K562 (cell line): ENCODE measurements at regions not wholly inside any gene's neighbourhood (a gene's known extent, or its start where the extent isn't known, plus 50 kb on each side); places are given as distances from the start of the nearest gene placed in this dataset.
A peak's percentile ranks its signal among the peaks of the same experiment; 100 is the strongest.

ENCODE experiments used
- ATAC-seq: fragments of 200-7000 bp; cut with Tn5 transposase; 3 replicates; pipeline ENCODE4 v1.9.1; 2020; ENCODE audit warnings: moderate library complexity
- BruUV-seq: library from RNA; stranded (reverse); fragments of 400-500 nt; replicated peaks from 2 replicates; lab custom pipeline; 2021; lab: Mats Ljungman, UMichigan
- CTCF ChIA-PET: fragments of 300-600 bp; formaldehyde crosslinking; extraction: SDS; loops from one replicate; lab custom pipeline; 2021; ENCODE audit warnings: low intra/inter-chr PET ratio; lab: Yijun Ruan, JAX
- POLR2A ChIA-PET: fragments of 300-600, 350-650 bp; sonication (Branson Sonifier 250); formaldehyde crosslinking; extraction: SDS; loops from one replicate; lab custom pipeline; 2021; ENCODE audit warnings: antibody characterized with exemption, inconsistent platforms; lab: Yijun Ruan, JAX
- DNase-seq, 4 experiments: peaks; one replicate each; pipeline versions ENCODE4 v3.0.0 to v3.0.0-alpha.2; 2011 to 2018; ENCODE audit warnings: low spot score in 3 of 4, mixed read lengths in 3 of 4; ENCODE audit errors: extremely low read depth in 1 of 4
- FAIRE-seq: peaks from 2 replicates; lab custom pipeline; 2011; peaks lifted over from hg19 to GRCh38; lab: Jason Lieb, UNC
- H2AFZ ChIP-seq: 2 replicates; pipeline ENCODE4 v1.6.0; 2011; ENCODE audit warnings: low read depth, low read length, control low read depth, inconsistent platforms
- H3K27ac ChIP-seq: fragments of 200-600 bp; 3 replicates; pipeline ENCODE4 v1.8.0; 2011; ENCODE audit warnings: low read depth, mild to moderate bottlenecking, control low read depth, inconsistent platforms, low read length, moderate library complexity, mixed read lengths; ENCODE audit errors: extremely low read depth
- H3K27me3 ChIP-seq, 2 experiments: fragments of 300-600 bp in 1 of 2; 2 replicates in 1 of 2; 3 replicates in 1 of 2; pipeline versions ENCODE4 v1.6.0 to v1.8.0; 2011; ENCODE audit warnings: inconsistent platforms in 2 of 2, low read length in 2 of 2, mild to moderate bottlenecking in 1 of 2, mixed read lengths in 1 of 2, moderate library complexity in 1 of 2; ENCODE audit not compliant: control insufficient read depth in 2 of 2, insufficient read depth in 2 of 2
- H3K36me3 ChIP-seq: fragments of 300-600 bp; 3 replicates; pipeline ENCODE4 v1.8.0; 2011; ENCODE audit warnings: mild to moderate bottlenecking, low read length, inconsistent platforms; ENCODE audit not compliant: control insufficient read depth, insufficient read depth
- H3K4me1 ChIP-seq, 2 experiments: fragments of 200-600 bp in 1 of 2; replicated peaks in 1 of 2; 2 replicates in 1 of 2; 3 replicates in 1 of 2; pipeline versions ENCODE4 v1.5.1 to v1.8.0; 2011; ENCODE audit warnings: inconsistent platforms in 2 of 2, low read length in 2 of 2, mild to moderate bottlenecking in 1 of 2, mixed read lengths in 1 of 2, moderate library complexity in 1 of 2; ENCODE audit not compliant: control insufficient read depth in 2 of 2, insufficient read depth in 2 of 2
- H3K4me2 ChIP-seq: 2 replicates; pipeline ENCODE4 v1.6.1; 2011; ENCODE audit warnings: low read length, control low read depth, inconsistent platforms, mixed read lengths; ENCODE audit not compliant: insufficient read depth
- H3K4me3 ChIP-seq: fragments of 200-600 bp; sonication (generic), shearing (Covaris generic); 2 replicates; pipeline ENCODE4 v1.5.1; 2016; ENCODE audit warnings: control low read depth, inconsistent platforms
- H3K79me2 ChIP-seq: fragments of 200-600 bp; 3 replicates; pipeline ENCODE4 v1.8.0; 2011; ENCODE audit warnings: low read length, inconsistent platforms; ENCODE audit not compliant: control insufficient read depth, insufficient read depth
- H3K9ac ChIP-seq, 2 experiments: 2 replicates each; pipeline versions ENCODE4 v1.6.0 to v1.6.1; 2011; ENCODE audit warnings: low read depth in 2 of 2, low read length in 2 of 2, control low read depth in 1 of 2, inconsistent platforms in 1 of 2, mild to moderate bottlenecking in 1 of 2, mixed read lengths in 1 of 2; ENCODE audit not compliant: insufficient read depth in 1 of 2
- H3K9me1 ChIP-seq: one replicate; pipeline ENCODE4 v1.6.0; 2011; ENCODE audit warnings: inconsistent platforms, mild to moderate bottlenecking, low read length, moderate library complexity; ENCODE audit not compliant: control insufficient read depth, insufficient read depth
- H3K9me3 ChIP-seq: replicated peaks from 2 replicates; pipeline ENCODE4 v1.5.1; 2011; ENCODE audit warnings: low read depth, low read length, inconsistent platforms; ENCODE audit not compliant: control insufficient read depth, insufficient read depth
- H4K20me1 ChIP-seq: replicated peaks from 2 replicates; pipeline ENCODE4 v1.6.1; 2011; ENCODE audit warnings: low read length, inconsistent platforms, mixed read lengths; ENCODE audit not compliant: control insufficient read depth, insufficient read depth
- CBX3 ChIP-seq, 2 experiments: IDR thresholded peaks; 1 replicate in 1 of 2; 2 replicates in 1 of 2; pipeline ENCODE4 v1.6.1; 2012; ENCODE audit warnings: inconsistent platforms in 2 of 2, low read length in 2 of 2, borderline replicate concordance in 1 of 2, control low read depth in 1 of 2
- ELF4 ChIP-seq: fragments of 450-650 bp; formaldehyde crosslinking; IDR thresholded peaks from 2 replicates; pipeline ENCODE4 v1.4.0; 2022; ENCODE audit warnings: missing genetic modification characterization
- FOXA1 ChIP-seq: fragments of 450-650 bp; IDR thresholded peaks from 2 replicates; pipeline ENCODE4 v1.6.1; 2016; ENCODE audit warnings: mild to moderate bottlenecking, borderline replicate concordance
- FOXK1 ChIP-seq: sonication (generic); formaldehyde crosslinking; IDR thresholded peaks from 2 replicates; pipeline ENCODE4 v1.8.0; 2022; ENCODE audit warnings: missing genetic modification reagents, mild to moderate bottlenecking, borderline replicate concordance
- FOXK2 ChIP-seq, 2 experiments: fragments of 450-650 bp; IDR thresholded peaks in 1 of 2; conservative IDR thresholded peaks in 1 of 2; 2 replicates each; pipeline ENCODE4 v1.6.1; 2016; ENCODE audit warnings: low read depth in 2 of 2, mild to moderate bottlenecking in 1 of 2
- JUN ChIP-seq, 2 experiments: sonication (generic) in 1 of 2; formaldehyde crosslinking in 1 of 2; IDR thresholded peaks; 2 replicates each; pipeline versions ENCODE4 v1.6.1 to v1.8.0; 2012 to 2022; ENCODE audit warnings: borderline replicate concordance in 2 of 2, mild to moderate bottlenecking in 2 of 2, improper control_type of control experiment in 1 of 2, low read depth in 1 of 2, low read length in 1 of 2, missing genetic modification reagents in 1 of 2
- MAFF ChIP-seq: IDR thresholded peaks from 2 replicates; pipeline ENCODE4 v1.6.1; 2012; ENCODE audit warnings: low read length, improper control_type of control experiment
- POLR2AphosphoS2 ChIP-seq: IDR thresholded peaks from 2 replicates; pipeline ENCODE4 v1.6.1; 2012; ENCODE audit warnings: low read length, improper control_type of control experiment
- POLR2AphosphoS5 ChIP-seq: IDR thresholded peaks from 2 replicates; pipeline ENCODE4 v1.6.1; 2011; ENCODE audit warnings: mild to moderate bottlenecking, low read depth, low read length, moderate library complexity; ENCODE audit not compliant: control insufficient read depth, insufficient read depth
- PURB ChIP-seq: sonication (generic); formaldehyde crosslinking; IDR thresholded peaks from 2 replicates; pipeline ENCODE4 v1.9.0; 2021; ENCODE audit warnings: low read depth, mild to moderate bottlenecking, missing genetic modification reagents
- SNIP1 ChIP-seq: fragments of 450-650 bp; IDR thresholded peaks from 2 replicates; pipeline ENCODE4 v1.7.1; 2017; ENCODE audit warnings: low read depth, mild to moderate bottlenecking
- ZNF316 ChIP-seq: fragments of 450-650 bp; IDR thresholded peaks from 2 replicates; pipeline ENCODE4 v1.6.1; 2016
- WGBS: fragments of 100-300 bp; shearing (Covaris generic); methylation state at CpG from one replicate; pipeline ENCODE4 v1.1.6; 2016; ENCODE audit warnings: low coverage, mixed read lengths; ENCODE audit not compliant: insufficient coverage; ENCODE audit errors: missing lambda C conversion rate; 5-methylcytosine and 5-hydroxymethylcytosine counted together
- in situ Hi-C: fragments of 300-500 bp; cut with MboI; formaldehyde crosslinking; loops from 4 replicates; pipeline ENCODE4 v1.15.0; 2018; ENCODE audit warnings: inconsistent platforms, mixed read lengths
- intact Hi-C: fragments of 100-400 bp; cut with micrococcal nuclease; formaldehyde crosslinking; loops from 2 replicates; pipeline ENCODE4 v1.14.2; 2022

GRCh38 chr2:114091010-114091409 is 201.1 kb downstream of the ACTR3 start:
- no peaks in the 10 kb centered on the region for H3K27me3 ChIP-seq
- FAIRE-seq, result no peak
- no peak overlapping the region for H2AFZ ChIP-seq
- no peaks in the 10 kb centered on the region for H3K79me2 ChIP-seq
- H3K36me3 ChIP-seq, result no peaks in the 10 kb centered on the region
- CTCF ChIA-PET, result no interaction called here
- no peaks in the 10 kb centered on the region for H3K4me1 ChIP-seq
- H3K9me3 ChIP-seq, result no peaks in the 10 kb centered on the region
- in situ Hi-C loops, result no loop called here
- no peak for DNase-seq
- no peaks in the 10 kb centered on the region for H3K9me1 ChIP-seq
- POLR2A ChIA-PET, result no interaction called here
- TF ChIP-seq MAFF (peak; percentile 29; the same call in 1 of the 2 replicates), POLR2AphosphoS2 (no peak), JUN (IDR thresholded peaks at IDR 0.05; ENCODE audit: borderline replicate concordance, low read depth, low read length) (no peak), JUN (CRISPR knock-in tag; IDR thresholded peaks at IDR 0.05; ENCODE audit: borderline replicate concordance) (no peak), FOXK1 (CRISPR knock-in tag) (no peak), PURB (CRISPR knock-in tag) (no peak), FOXA1 (no peak), CBX3 (IDR thresholded peaks at IDR 0.05; ENCODE audit: borderline replicate concordance in 1 of 2, low read length in 2 of 2) (no peak), SNIP1 (no peak), POLR2AphosphoS5 (no peak), ZNF316 (peak; percentile 36; the same call in 1 of the 2 replicates), FOXK2 (conservative IDR thresholded peaks at IDR 0.05 in 1 of 2, IDR thresholded peaks at IDR 0.05 in 1 of 2; ENCODE audit: low read depth in 2 of 2) (no peak), ELF4 (no peak)
- ATAC-seq, result no peak
- WGBS, result 0% methylated on average over 1 of the region's 1 CpG
- H3K9ac ChIP-seq, result no peak overlapping the region
- no peaks in the 10 kb centered on the region for H4K20me1 ChIP-seq
- intact Hi-C loops, result no loop called here
- H3K27ac ChIP-seq, result no peak overlapping the region
- BruUV-seq, result no TSS peak
- H3K4me3 ChIP-seq, result no peak overlapping the region
- H3K4me2 ChIP-seq, result no peak overlapping the region
